ENCODE measurements at regions not wholly inside any gene's neighbourhood (a gene's known extent, or its start where the extent isn't known, plus 50 kb on each side); places are given as distances from the start of the nearest gene placed in this dataset.
"Not testable (repeated sequence)": the region's sequence is repeated elsewhere in the genome, so short reads cannot be mapped to it uniquely, and the experiment has no call there.

DNA sequence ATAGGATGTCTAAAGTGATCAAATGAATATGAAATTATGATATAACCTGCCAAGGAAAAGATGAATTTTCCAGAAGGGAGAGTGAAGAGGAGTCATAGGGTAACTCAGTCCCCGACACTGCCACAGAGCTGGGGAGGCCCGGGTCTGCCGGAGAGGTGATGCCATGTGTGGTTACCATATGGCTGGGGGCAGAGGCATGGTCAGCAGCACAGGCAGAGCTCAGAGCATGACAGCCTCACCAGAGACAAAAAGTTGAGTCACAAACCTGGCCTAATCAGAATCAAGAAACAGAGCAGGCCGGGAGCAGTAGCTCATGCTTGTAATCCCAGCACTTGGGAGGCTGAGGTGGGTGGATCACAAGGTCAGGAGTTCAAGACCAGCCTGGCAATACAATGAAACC lies 322.4 kb downstream of the GOLGA6L6 start:
- TF ChIP-seq, protein P1, sequence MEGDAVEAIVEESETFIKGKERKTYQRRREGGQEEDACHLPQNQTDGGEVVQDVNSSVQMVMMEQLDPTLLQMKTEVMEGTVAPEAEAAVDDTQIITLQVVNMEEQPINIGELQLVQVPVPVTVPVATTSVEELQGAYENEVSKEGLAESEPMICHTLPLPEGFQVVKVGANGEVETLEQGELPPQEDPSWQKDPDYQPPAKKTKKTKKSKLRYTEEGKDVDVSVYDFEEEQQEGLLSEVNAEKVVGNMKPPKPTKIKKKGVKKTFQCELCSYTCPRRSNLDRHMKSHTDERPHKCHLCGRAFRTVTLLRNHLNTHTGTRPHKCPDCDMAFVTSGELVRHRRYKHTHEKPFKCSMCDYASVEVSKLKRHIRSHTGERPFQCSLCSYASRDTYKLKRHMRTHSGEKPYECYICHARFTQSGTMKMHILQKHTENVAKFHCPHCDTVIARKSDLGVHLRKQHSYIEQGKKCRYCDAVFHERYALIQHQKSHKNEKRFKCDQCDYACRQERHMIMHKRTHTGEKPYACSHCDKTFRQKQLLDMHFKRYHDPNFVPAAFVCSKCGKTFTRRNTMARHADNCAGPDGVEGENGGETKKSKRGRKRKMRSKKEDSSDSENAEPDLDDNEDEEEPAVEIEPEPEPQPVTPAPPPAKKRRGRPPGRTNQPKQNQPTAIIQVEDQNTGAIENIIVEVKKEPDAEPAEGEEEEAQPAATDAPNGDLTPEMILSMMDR (IDR thresholded peaks at IDR 0.05; ENCODE audit: borderline replicate concordance, extremely low read depth, low read length, poor library complexity, severe bottlenecking) = not testable (repeated sequence)
- not testable (repeated sequence) for TF ChIP-seq EZH2 (IDR thresholded peaks at IDR 0.05; ENCODE audit: borderline replicate concordance, low read depth, low read length, severe bottlenecking)

Measured in DND-41 (cell line).